IPS DF 6.9 (cell line): ENCODE measurements at regions not wholly inside any gene's neighbourhood (a gene's known extent, or its start where the extent isn't known, plus 50 kb on each side); places are given as distances from the start of the nearest gene placed in this dataset.

Experiments used
- DNase-seq: peaks from one replicate; pipeline ENCODE4 v3.0.0-alpha.2; 2013; ENCODE audit warnings: low read depth, low spot score
- H3K27ac ChIP-seq: one replicate; pipeline ENCODE4 v1.5.1; 2013; ENCODE audit warnings: low read length, control low read depth
- H3K27me3 ChIP-seq: 2 replicates; pipeline ENCODE4 v1.6.1; 2013; ENCODE audit warnings: mild to moderate bottlenecking, low read length; ENCODE audit not compliant: control insufficient read depth, insufficient read depth
- H3K36me3 ChIP-seq: 2 replicates; pipeline ENCODE4 v1.6.1; 2013; ENCODE audit warnings: low read length; ENCODE audit not compliant: control insufficient read depth, insufficient read depth
- H3K4me1 ChIP-seq: 2 replicates; pipeline ENCODE4 v1.6.1; 2013; ENCODE audit warnings: low read length; ENCODE audit not compliant: control insufficient read depth, insufficient read depth
- H3K4me3 ChIP-seq: 2 replicates; pipeline ENCODE4 v1.5.1; 2013; ENCODE audit warnings: mild to moderate bottlenecking, low read length
- H3K9me3 ChIP-seq: 2 replicates; pipeline ENCODE4 v1.6.1; 2013; ENCODE audit warnings: low read length, inconsistent platforms; ENCODE audit not compliant: control insufficient read depth, insufficient read depth
- WGBS: extraction: QIAGEN DNeasy Blood & Tissue Kit; methylation state at CpG from one replicate; pipeline ENCODE4 v1.1.7; 2013; ENCODE audit warnings: mixed read lengths, missing lambda C conversion rate; ENCODE audit not compliant: insufficient read length, insufficient coverage; 5-methylcytosine and 5-hydroxymethylcytosine counted together

- Histone ChIP-seq H3K4me3 (no peak overlapping the region), H3K9me3 (no peaks in the 10 kb centered on the region), H3K27me3 (no peaks in the 10 kb centered on the region), H3K4me1 (no peaks in the 10 kb centered on the region), H3K27ac (no peak overlapping the region), H3K36me3 (no peaks in the 10 kb centered on the region)
- DNase-seq = no peak
Measured at GRCh38 chr11:106276126-106276525, 198.7 kb downstream of the AASDHPPT start.

- no peak overlapping the region for H3K27ac ChIP-seq
- DNase-seq = no peak
- no peaks in the 10 kb centered on the region for H3K36me3 ChIP-seq
- H3K27me3 ChIP-seq = no peaks in the 10 kb centered on the region
- WGBS = no CpG with 5 or more reads among the region's 2 CpGs
- H3K4me3 ChIP-seq = no peak overlapping the region
- no peaks in the 10 kb centered on the region for H3K4me1 ChIP-seq
- H3K9me3 ChIP-seq = no peaks in the 10 kb centered on the region
Measured at GRCh38 chr11:106276859-106277436, 199.5 kb downstream of the AASDHPPT start.

GRCh38 chr11:106277484-106277883, 200.0 kb downstream of the AASDHPPT start:
- DNase-seq = no peak
- no peak overlapping the region for H3K4me3 ChIP-seq
- H3K27me3 ChIP-seq = no peaks in the 10 kb centered on the region
- no peaks in the 10 kb centered on the region for H3K4me1 ChIP-seq
- no peak overlapping the region for H3K27ac ChIP-seq
- no peaks in the 10 kb centered on the region for H3K36me3 ChIP-seq
- H3K9me3 ChIP-seq = no peaks in the 10 kb centered on the region

GRCh38 chr11:106278391-106278790, 200.9 kb downstream of the AASDHPPT start:
- H3K4me3 ChIP-seq = no peak overlapping the region
- no peaks in the 10 kb centered on the region for H3K4me1 ChIP-seq
- no peaks in the 10 kb centered on the region for H3K27me3 ChIP-seq
- no peak for DNase-seq
- H3K27ac ChIP-seq = no peak overlapping the region
- H3K36me3 ChIP-seq = no peaks in the 10 kb centered on the region
- H3K9me3 ChIP-seq = no peaks in the 10 kb centered on the region

- H3K27ac ChIP-seq = no peak overlapping the region
- no peak for DNase-seq
- no CpG with 5 or more reads among the region's 1 CpG for WGBS
- H3K4me1 ChIP-seq = no peaks in the 10 kb centered on the region
- no peaks in the 10 kb centered on the region for H3K9me3 ChIP-seq
- H3K4me3 ChIP-seq = no peak overlapping the region
- no peaks in the 10 kb centered on the region for H3K27me3 ChIP-seq
- H3K36me3 ChIP-seq = no peaks in the 10 kb centered on the region
Measured at GRCh38 chr11:106280036-106280435, 202.6 kb downstream of the AASDHPPT start.

- Histone ChIP-seq H3K9me3 (no peaks in the 10 kb centered on the region), H3K27me3 (no peaks in the 10 kb centered on the region), H3K4me3 (no peak overlapping the region), H3K4me1 (no peaks in the 10 kb centered on the region), H3K27ac (no peak overlapping the region), H3K36me3 (no peaks in the 10 kb centered on the region)
- WGBS = no CpG with 5 or more reads among the region's 3 CpGs
- DNase-seq = no peak
Measured at GRCh38 chr11:106281455-106282173, 204.2 kb downstream of the AASDHPPT start.

- H3K27ac ChIP-seq = no peak overlapping the region
- DNase-seq = no peak
- no peaks in the 10 kb centered on the region for H3K4me1 ChIP-seq
- no peaks in the 10 kb centered on the region for H3K9me3 ChIP-seq
- no CpG with 5 or more reads among the region's 3 CpGs for WGBS
- H3K27me3 ChIP-seq = no peaks in the 10 kb centered on the region
- H3K36me3 ChIP-seq = no peaks in the 10 kb centered on the region
- H3K4me3 ChIP-seq = no peak overlapping the region
Measured at GRCh38 chr11:106286881-106287504, 209.5 kb downstream of the AASDHPPT start.

- Histone ChIP-seq H3K9me3 (no peaks in the 10 kb centered on the region), H3K36me3 (no peaks in the 10 kb centered on the region), H3K27me3 (no peaks in the 10 kb centered on the region), H3K4me3 (no peak overlapping the region), H3K27ac (no peak overlapping the region), H3K4me1 (no peaks in the 10 kb centered on the region)
- WGBS = no CpG with 5 or more reads among the region's 3 CpGs
- no peak for DNase-seq
Measured at GRCh38 chr11:106288057-106288456, 210.6 kb downstream of the AASDHPPT start.

- no CpG with 5 or more reads among the region's 1 CpG for WGBS
- no peaks in the 10 kb centered on the region for H3K27me3 ChIP-seq
Measured at GRCh38 chr11:106288822-106289387, 211.4 kb downstream of the AASDHPPT start.

GRCh38 chr11:106292526-106292925, 215.1 kb downstream of the AASDHPPT start:
- no peak for DNase-seq
- Histone ChIP-seq H3K36me3 (no peaks in the 10 kb centered on the region), H3K4me3 (no peak overlapping the region), H3K27ac (no peak overlapping the region), H3K4me1 (no peaks in the 10 kb centered on the region), H3K9me3 (no peaks in the 10 kb centered on the region), H3K27me3 (no peaks in the 10 kb centered on the region)
- WGBS = no CpG with 5 or more reads among the region's 3 CpGs

More at GRCh38 chr11:106288822-106289387, 211.4 kb downstream of the AASDHPPT start:
- Histone ChIP-seq H3K9me3 (no peaks in the 10 kb centered on the region), H3K4me3 (no peak overlapping the region), H3K4me1 (no peaks in the 10 kb centered on the region), H3K27ac (no peak overlapping the region), H3K36me3 (no peaks in the 10 kb centered on the region)
- DNase-seq = no peak
